ENCODE measurements at regions not wholly inside any gene's neighbourhood (a gene's known extent, or its start where the extent isn't known, plus 50 kb on each side); places are given as distances from the start of the nearest gene placed in this dataset.

- Mint-ChIP-seq H3K27me3 (ENCODE audit: low read depth) (no peaks in the 10 kb centered on the region), H3K27ac (no peak overlapping the region), H3K4me1 (ENCODE audit: low read depth) (no peaks in the 10 kb centered on the region), H3K4me3 (no peak overlapping the region), H3K9me3 (no peaks in the 10 kb centered on the region), H3K36me3 (ENCODE audit: low read depth) (no peaks in the 10 kb centered on the region)
- DNase-seq (ENCODE audit: low spot score): no peak
Measured at GRCh38 chr4:24278693-24279092, 305.7 kb downstream of the DHX15 start.

- Mint-ChIP-seq H3K36me3 (ENCODE audit: low read depth) (no peaks in the 10 kb centered on the region), H3K27ac (no peak overlapping the region), H3K4me1 (ENCODE audit: low read depth) (no peaks in the 10 kb centered on the region), H3K4me3 (no peak overlapping the region), H3K9me3 (no peaks in the 10 kb centered on the region), H3K27me3 (ENCODE audit: low read depth) (no peaks in the 10 kb centered on the region)
- DNase-seq (ENCODE audit: low spot score): no peak
Measured at GRCh38 chr4:24274381-24274941, 309.9 kb downstream of the DHX15 start.

GRCh38 chr4:24273136-24273535 is 311.2 kb downstream of the DHX15 start:
- Mint-ChIP-seq H3K27ac (no peak overlapping the region), H3K4me1 (ENCODE audit: low read depth) (no peaks in the 10 kb centered on the region), H3K36me3 (ENCODE audit: low read depth) (no peaks in the 10 kb centered on the region), H3K27me3 (ENCODE audit: low read depth) (no peaks in the 10 kb centered on the region), H3K4me3 (no peak overlapping the region), H3K9me3 (no peaks in the 10 kb centered on the region)
- DNase-seq (ENCODE audit: low spot score): no peak

- Mint-ChIP-seq H3K4me3 (no peak overlapping the region), H3K4me1 (ENCODE audit: low read depth) (no peaks in the 10 kb centered on the region), H3K9me3 (no peaks in the 10 kb centered on the region), H3K27me3 (ENCODE audit: low read depth) (no peaks in the 10 kb centered on the region), H3K27ac (no peak overlapping the region), H3K36me3 (ENCODE audit: low read depth) (no peaks in the 10 kb centered on the region)
- no peak for DNase-seq (ENCODE audit: low spot score)
Measured at GRCh38 chr4:24266951-24267722, 317.2 kb downstream of the DHX15 start.

GRCh38 chr4:24265989-24266388 is 318.4 kb downstream of the DHX15 start:
- Mint-ChIP-seq H3K36me3 (ENCODE audit: low read depth) (no peaks in the 10 kb centered on the region), H3K9me3 (no peaks in the 10 kb centered on the region), H3K4me3 (no peak overlapping the region), H3K4me1 (ENCODE audit: low read depth) (no peaks in the 10 kb centered on the region), H3K27ac (no peak overlapping the region), H3K27me3 (ENCODE audit: low read depth) (no peaks in the 10 kb centered on the region)
- no peak for DNase-seq (ENCODE audit: low spot score)

GRCh38 chr4:24262616-24263015 is 321.7 kb downstream of the DHX15 start:
- no peak overlapping the region for H3K4me3 Mint-ChIP-seq
- H3K27me3 Mint-ChIP-seq (ENCODE audit: low read depth): no peaks in the 10 kb centered on the region
- H3K27ac Mint-ChIP-seq: no peak overlapping the region
- no peaks in the 10 kb centered on the region for H3K9me3 Mint-ChIP-seq
- DNase-seq (ENCODE audit: low spot score): no peak
- no peaks in the 10 kb centered on the region for H3K4me1 Mint-ChIP-seq (ENCODE audit: low read depth)
- H3K36me3 Mint-ChIP-seq (ENCODE audit: low read depth): no peaks in the 10 kb centered on the region

GRCh38 chr4:24262084-24262483 is 322.3 kb downstream of the DHX15 start:
- DNase-seq (ENCODE audit: low spot score): no peak
- Mint-ChIP-seq H3K27ac (no peak overlapping the region), H3K27me3 (ENCODE audit: low read depth) (no peaks in the 10 kb centered on the region), H3K4me1 (ENCODE audit: low read depth) (no peaks in the 10 kb centered on the region), H3K4me3 (no peak overlapping the region), H3K36me3 (ENCODE audit: low read depth) (no peaks in the 10 kb centered on the region), H3K9me3 (no peaks in the 10 kb centered on the region)

GRCh38 chr4:24260923-24261564 is 323.3 kb downstream of the DHX15 start:
- H3K4me3 Mint-ChIP-seq: no peak overlapping the region

GRCh38 chr4:24260133-24260715 is 324.1 kb downstream of the DHX15 start:
- H3K4me3 Mint-ChIP-seq: no peak overlapping the region

More at GRCh38 chr4:24260923-24261564, 323.3 kb downstream of the DHX15 start:
- H3K4me1 Mint-ChIP-seq (ENCODE audit: low read depth): no peaks in the 10 kb centered on the region
- DNase-seq (ENCODE audit: low spot score): no peak
- no peaks in the 10 kb centered on the region for H3K9me3 Mint-ChIP-seq
- no peak overlapping the region for H3K27ac Mint-ChIP-seq
- no peaks in the 10 kb centered on the region for H3K36me3 Mint-ChIP-seq (ENCODE audit: low read depth)
- H3K27me3 Mint-ChIP-seq (ENCODE audit: low read depth): no peaks in the 10 kb centered on the region

GRCh38 chr4:24256547-24256946 is 327.8 kb downstream of the DHX15 start:
- Mint-ChIP-seq H3K27me3 (ENCODE audit: low read depth) (no peaks in the 10 kb centered on the region), H3K27ac (no peak overlapping the region), H3K9me3 (no peaks in the 10 kb centered on the region), H3K4me3 (no peak overlapping the region), H3K36me3 (ENCODE audit: low read depth) (no peaks in the 10 kb centered on the region), H3K4me1 (ENCODE audit: low read depth) (no peaks in the 10 kb centered on the region)
- DNase-seq (ENCODE audit: low spot score): no peak

More at GRCh38 chr4:24260133-24260715, 324.1 kb downstream of the DHX15 start:
- Mint-ChIP-seq H3K9me3 (no peaks in the 10 kb centered on the region), H3K4me1 (ENCODE audit: low read depth) (no peaks in the 10 kb centered on the region), H3K36me3 (ENCODE audit: low read depth) (no peaks in the 10 kb centered on the region), H3K27ac (no peak overlapping the region), H3K27me3 (ENCODE audit: low read depth) (no peaks in the 10 kb centered on the region)
- no peak for DNase-seq (ENCODE audit: low spot score)

- H3K27me3 Mint-ChIP-seq (ENCODE audit: low read depth): no peaks in the 10 kb centered on the region
- no peaks in the 10 kb centered on the region for H3K4me1 Mint-ChIP-seq (ENCODE audit: low read depth)
- H3K36me3 Mint-ChIP-seq (ENCODE audit: low read depth): no peaks in the 10 kb centered on the region
- H3K4me3 Mint-ChIP-seq: no peak overlapping the region
- H3K27ac Mint-ChIP-seq: no peak overlapping the region
- no peak for DNase-seq (ENCODE audit: low spot score)
- no peaks in the 10 kb centered on the region for H3K9me3 Mint-ChIP-seq
Measured at GRCh38 chr4:24256066-24256465, 328.3 kb downstream of the DHX15 start.

- no peak for DNase-seq (ENCODE audit: low spot score)
- Mint-ChIP-seq H3K27ac (no peak overlapping the region), H3K4me1 (ENCODE audit: low read depth) (no peaks in the 10 kb centered on the region), H3K4me3 (no peak overlapping the region), H3K36me3 (ENCODE audit: low read depth) (no peaks in the 10 kb centered on the region), H3K9me3 (no peaks in the 10 kb centered on the region), H3K27me3 (ENCODE audit: low read depth) (no peaks in the 10 kb centered on the region)
Measured at GRCh38 chr4:24252121-24252520, 332.2 kb downstream of the DHX15 start.

- Mint-ChIP-seq H3K27ac (no peak overlapping the region), H3K4me1 (ENCODE audit: low read depth) (no peaks in the 10 kb centered on the region), H3K9me3 (no peaks in the 10 kb centered on the region), H3K4me3 (no peak overlapping the region), H3K36me3 (ENCODE audit: low read depth) (no peaks in the 10 kb centered on the region), H3K27me3 (ENCODE audit: low read depth) (no peaks in the 10 kb centered on the region)
- DNase-seq (ENCODE audit: low spot score): no peak
Measured at GRCh38 chr4:24251589-24251988, 332.8 kb downstream of the DHX15 start.

GRCh38 chr4:24249972-24250371 is 334.4 kb downstream of the DHX15 start:
- Mint-ChIP-seq H3K36me3 (ENCODE audit: low read depth) (no peaks in the 10 kb centered on the region), H3K27me3 (ENCODE audit: low read depth) (no peaks in the 10 kb centered on the region), H3K27ac (no peak overlapping the region), H3K4me1 (ENCODE audit: low read depth) (no peaks in the 10 kb centered on the region), H3K9me3 (no peaks in the 10 kb centered on the region), H3K4me3 (no peak overlapping the region)
- no peak for DNase-seq (ENCODE audit: low spot score)
